GM18520 (cell line): ENCODE measurements at regions not wholly inside any gene's neighbourhood (a gene's known extent, or its start where the extent isn't known, plus 50 kb on each side); places are given as distances from the start of the nearest gene placed in this dataset.
"Not testable (repeated sequence)": the region's sequence is repeated elsewhere in the genome, so short reads cannot be mapped to it uniquely, and the experiment has no call there.

Source experiments
- ATAC-seq: cut with Tn5 transposase; IDR thresholded peaks from one replicate; pipeline ENCODE4 v1.9.1; 2021; ENCODE audit not compliant: unreplicated experiment

- no peak for ATAC-seq
These were observed 116.2 kb downstream of the GATA6 start for GRCh38 chr18:22285361-22286140.

GRCh38 chr18:22284581-22285360, 115.4 kb downstream of the GATA6 start:
- no peak for ATAC-seq

GRCh38 chr18:22283855-22284254, 114.5 kb downstream of the GATA6 start:
- ATAC-seq, result not testable (repeated sequence)

- ATAC-seq, result no peak
These were observed 114.0 kb downstream of the GATA6 start for GRCh38 chr18:22283397-22283796.

- no peak for ATAC-seq
These were observed 113.7 kb downstream of the GATA6 start for GRCh38 chr18:22283116-22283395.

GRCh38 chr18:22282311-22283115, 113.1 kb downstream of the GATA6 start:
- no peak for ATAC-seq

- no peak for ATAC-seq
These were observed 111.0 kb downstream of the GATA6 start for GRCh38 chr18:22280453-22280750.

GRCh38 chr18:22279741-22280452, 110.5 kb downstream of the GATA6 start:
- no peak for ATAC-seq

GRCh38 chr18:22278798-22279197, 109.4 kb downstream of the GATA6 start:
- ATAC-seq, result no peak

- no peak for ATAC-seq
These were observed 108.4 kb downstream of the GATA6 start for GRCh38 chr18:22277758-22278157.

- no peak for ATAC-seq
These were observed 106.9 kb downstream of the GATA6 start for GRCh38 chr18:22276334-22276713.

- no peak for ATAC-seq
These were observed 106.4 kb downstream of the GATA6 start for GRCh38 chr18:22275706-22276333.

- no peak for ATAC-seq
These were observed 104.0 kb downstream of the GATA6 start for GRCh38 chr18:22273101-22274039.

GRCh38 chr18:22272242-22272641, 102.9 kb downstream of the GATA6 start:
- no peak for ATAC-seq

- no peak for ATAC-seq
These were observed 101.6 kb downstream of the GATA6 start for GRCh38 chr18:22271030-22271429.

GRCh38 chr18:22268641-22269128, 99.3 kb downstream of the GATA6 start:
- ATAC-seq, result no peak

GRCh38 chr18:22267697-22268096, 98.3 kb downstream of the GATA6 start:
- no peak for ATAC-seq

- ATAC-seq, result no peak
These were observed 97.8 kb downstream of the GATA6 start for GRCh38 chr18:22267225-22267624.

- no peak for ATAC-seq
These were observed 96.4 kb downstream of the GATA6 start for GRCh38 chr18:22265838-22266237.
